Breast epithelium (tissue), 4 donors: ENCODE measurements at regions not wholly inside any gene's neighbourhood (a gene's known extent, or its start where the extent isn't known, plus 50 kb on each side); places are given as distances from the start of the nearest gene placed in this dataset.

Source experiments
- DNase-seq, 2 donors: peaks; one replicate each; pipeline ENCODE4 v3.0.0-alpha.2; 2019; ENCODE audit warnings: low spot score in 2 of 2
- H3K27ac ChIP-seq, 2 donors: fragments of 200-600 bp; sonication (generic) in 1 of 2; one replicate each; pipeline ENCODE4 v1.5.1; 2016 to 2019; ENCODE audit warnings: mild to moderate bottlenecking in 1 of 2
- H3K27me3 ChIP-seq, 2 donors: fragments of 200-600 bp; sonication (generic) in 1 of 2; one replicate each; pipeline versions ENCODE4 v1.5.1 to v1.6.0; 2017 to 2019; ENCODE audit warnings: control low read depth in 1 of 2, mild to moderate bottlenecking in 1 of 2
- H3K36me3 ChIP-seq: fragments of 200-600 bp; one replicate; pipeline ENCODE4 v1.5.1; 2019
- H3K4me1 ChIP-seq, 2 donors: fragments of 200-600 bp; sonication (generic); one replicate each; pipeline ENCODE4 v1.5.1; 2016 to 2019; ENCODE audit warnings: control low read depth in 1 of 2
- H3K4me3 ChIP-seq, 3 donors: fragments of 200-600 bp; sonication (generic); 1 replicate in 2 of 3; 2 replicates in 1 of 3; pipeline ENCODE4 v1.5.1; 2016 to 2019; ENCODE audit warnings: mild to moderate bottlenecking in 3 of 3, moderate library complexity in 2 of 3
- H3K9me3 ChIP-seq, 2 donors: fragments of 200-600 bp; sonication (generic) in 1 of 2; one replicate each; pipeline ENCODE4 v1.5.1; 2016 to 2019; ENCODE audit warnings: control low read depth in 1 of 2
- CTCF ChIP-seq, 3 donors: fragments of 450-650 bp; IDR thresholded peaks; one replicate each; pipeline ENCODE4 v1.5.1; 2016 to 2017; ENCODE audit warnings: antibody characterized with exemption in 3 of 3, mild to moderate bottlenecking in 3 of 3, moderate library complexity in 3 of 3
- POLR2A ChIP-seq: fragments of 450-650 bp; IDR thresholded peaks from one replicate; pipeline ENCODE4 v1.6.1; 2016; ENCODE audit warnings: antibody characterized with exemption, mild to moderate bottlenecking, moderate library complexity
- POLR2AphosphoS5 ChIP-seq, 3 donors: sonication (generic); formaldehyde crosslinking; IDR thresholded peaks; one replicate each; pipeline ENCODE4 v1.6.1; 2017; ENCODE audit warnings: antibody characterized with exemption in 3 of 3
- intact Hi-C: fragments of 100-400 bp; cut with DNase I; formaldehyde crosslinking; loops from one replicate; pipeline ENCODE4 v1.15.1; 2023; ENCODE audit warnings: low total_unique reads

- intact Hi-C loops, result no loop called here
- no peaks in the 10 kb centered on the region for H3K36me3 ChIP-seq
- no peak for DNase-seq
- H3K27me3 ChIP-seq, result no peaks in the 10 kb centered on the region
- H3K4me1 ChIP-seq, result no peaks in the 10 kb centered on the region
- no peak overlapping the region for H3K27ac ChIP-seq
- peaks cover 0 to 5% of the 10 kb centered on the region in 2 donors for H3K9me3 ChIP-seq
- H3K4me3 ChIP-seq, result no peak overlapping the region
- TF ChIP-seq CTCF (IDR thresholded peaks at IDR 0.05) (no peak), POLR2AphosphoS5 (IDR thresholded peaks at IDR 0.05) (no peak), POLR2A (no peak)
Observed at GRCh38 chr6:14470671-14471070, 353.1 kb downstream of the CD83 start.

- Histone ChIP-seq H3K27ac (no peak overlapping the region), H3K4me3 (no peak overlapping the region), H3K36me3 (no peaks in the 10 kb centered on the region), H3K9me3 (peaks cover 0 to 5% of the 10 kb centered on the region in 2 donors), H3K27me3 (no peaks in the 10 kb centered on the region), H3K4me1 (no peaks in the 10 kb centered on the region)
- intact Hi-C loops, result no loop called here
- no peak for DNase-seq
- TF ChIP-seq POLR2AphosphoS5 (IDR thresholded peaks at IDR 0.05), result no peak
- TF ChIP-seq POLR2A, result no peak
- TF ChIP-seq CTCF (IDR thresholded peaks at IDR 0.05), result no peak
Observed at GRCh38 chr6:14472255-14472985, 354.8 kb downstream of the CD83 start.

GRCh38 chr6:14472986-14473337, 355.4 kb downstream of the CD83 start:
- no peak overlapping the region for H3K4me3 ChIP-seq
- TF ChIP-seq POLR2AphosphoS5 (IDR thresholded peaks at IDR 0.05), result no peak
- TF ChIP-seq POLR2A, result no peak
- TF ChIP-seq CTCF (IDR thresholded peaks at IDR 0.05), result no peak
- no peak overlapping the region for H3K27ac ChIP-seq
- intact Hi-C loops, result no loop called here
- DNase-seq, result no peak
- no peaks in the 10 kb centered on the region for H3K4me1 ChIP-seq
- no peaks in the 10 kb centered on the region for H3K36me3 ChIP-seq
- peaks cover 0 to 5% of the 10 kb centered on the region in 2 donors for H3K9me3 ChIP-seq
- no peaks in the 10 kb centered on the region for H3K27me3 ChIP-seq

- DNase-seq, result no peak
- intact Hi-C loops, result no loop called here
- TF ChIP-seq CTCF (IDR thresholded peaks at IDR 0.05) (no peak), POLR2AphosphoS5 (IDR thresholded peaks at IDR 0.05) (no peak), POLR2A (no peak)
- no peaks in the 10 kb centered on the region for H3K9me3 ChIP-seq
- H3K27me3 ChIP-seq, result no peaks in the 10 kb centered on the region
- H3K4me1 ChIP-seq, result no peaks in the 10 kb centered on the region
- no peak overlapping the region for H3K4me3 ChIP-seq
- no peak overlapping the region for H3K27ac ChIP-seq
- no peaks in the 10 kb centered on the region for H3K36me3 ChIP-seq
Observed at GRCh38 chr6:14474816-14475215, 357.2 kb downstream of the CD83 start.

GRCh38 chr6:14475306-14475705, 357.7 kb downstream of the CD83 start:
- H3K4me3 ChIP-seq, result no peak overlapping the region
- H3K9me3 ChIP-seq, result no peaks in the 10 kb centered on the region
- no peak for TF ChIP-seq POLR2AphosphoS5 (IDR thresholded peaks at IDR 0.05)
- no peak for TF ChIP-seq CTCF (IDR thresholded peaks at IDR 0.05)
- no peak for TF ChIP-seq POLR2A
- H3K36me3 ChIP-seq, result no peaks in the 10 kb centered on the region
- H3K4me1 ChIP-seq, result no peaks in the 10 kb centered on the region
- H3K27ac ChIP-seq, result no peak overlapping the region
- no peak for DNase-seq
- intact Hi-C loops, result no loop called here
- H3K27me3 ChIP-seq, result no peaks in the 10 kb centered on the region
